ENCODE measurements at regions not wholly inside any gene's neighbourhood (a gene's known extent, or its start where the extent isn't known, plus 50 kb on each side); places are given as distances from the start of the nearest gene placed in this dataset.
"Not testable (repeated sequence)": the region's sequence is repeated elsewhere in the genome, so short reads cannot be mapped to it uniquely, and the experiment has no call there.

DNA sequence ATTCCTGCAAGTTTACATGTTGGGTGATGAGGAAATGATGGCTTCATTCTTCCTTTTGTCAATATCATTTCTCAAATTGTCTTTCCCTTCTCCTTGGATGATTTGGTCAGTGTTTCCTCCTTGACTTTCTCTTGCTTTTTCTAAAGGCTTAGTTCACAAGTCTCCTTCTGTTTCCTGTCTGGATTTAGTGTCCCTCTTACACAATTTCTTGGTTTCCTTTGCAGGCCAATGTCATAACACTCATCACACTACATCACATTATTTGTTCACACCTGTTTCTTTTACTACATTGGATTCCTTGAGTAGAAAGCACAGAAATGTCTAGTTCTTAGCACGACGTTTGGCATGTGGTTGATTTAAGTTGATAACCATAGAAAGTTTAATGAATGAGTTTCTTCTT is 490.7 kb downstream of the TDRD3 start:
- no peak for FAIRE-seq

DNA sequence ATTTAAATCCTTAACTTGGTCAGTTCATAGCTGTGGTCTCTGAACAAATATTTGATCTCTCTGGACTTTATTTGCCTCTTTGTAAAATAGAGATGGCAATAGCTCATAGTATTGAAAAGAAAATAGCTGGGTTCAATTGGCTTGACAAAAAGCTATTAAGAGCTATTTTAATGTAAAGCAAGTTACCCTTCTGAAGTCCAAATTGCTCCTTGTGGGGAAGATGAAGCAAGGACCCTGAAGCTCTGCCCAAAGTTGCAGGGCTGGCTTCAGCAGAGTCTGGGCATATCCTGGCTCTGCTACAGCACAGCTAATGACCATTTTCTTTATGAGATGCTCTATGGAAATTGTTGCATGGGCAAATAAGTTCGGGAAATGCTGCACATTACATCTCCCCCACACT is 484.5 kb downstream of the TDRD3 start:
- no peak for FAIRE-seq

DNA sequence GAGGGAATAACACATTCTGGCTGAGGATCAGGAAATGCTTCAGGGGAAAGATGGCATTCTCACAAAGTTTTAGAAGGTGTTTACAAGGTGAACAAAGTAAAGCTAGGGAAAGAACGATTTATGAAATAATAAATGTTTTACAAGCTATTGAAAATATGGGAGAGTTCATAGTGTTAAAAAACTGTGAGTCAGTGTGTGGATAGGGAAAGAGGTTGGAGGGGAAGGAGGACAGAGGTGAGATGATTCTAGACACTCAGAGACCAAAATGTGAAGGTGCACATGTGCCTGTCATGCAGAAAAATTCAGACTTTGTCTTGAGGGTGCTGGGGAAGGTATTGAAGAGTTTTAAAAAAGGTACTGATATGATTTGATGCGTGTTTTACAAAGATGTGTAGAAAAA is 476.1 kb downstream of the TDRD3 start:
- FAIRE-seq, result no peak

DNA sequence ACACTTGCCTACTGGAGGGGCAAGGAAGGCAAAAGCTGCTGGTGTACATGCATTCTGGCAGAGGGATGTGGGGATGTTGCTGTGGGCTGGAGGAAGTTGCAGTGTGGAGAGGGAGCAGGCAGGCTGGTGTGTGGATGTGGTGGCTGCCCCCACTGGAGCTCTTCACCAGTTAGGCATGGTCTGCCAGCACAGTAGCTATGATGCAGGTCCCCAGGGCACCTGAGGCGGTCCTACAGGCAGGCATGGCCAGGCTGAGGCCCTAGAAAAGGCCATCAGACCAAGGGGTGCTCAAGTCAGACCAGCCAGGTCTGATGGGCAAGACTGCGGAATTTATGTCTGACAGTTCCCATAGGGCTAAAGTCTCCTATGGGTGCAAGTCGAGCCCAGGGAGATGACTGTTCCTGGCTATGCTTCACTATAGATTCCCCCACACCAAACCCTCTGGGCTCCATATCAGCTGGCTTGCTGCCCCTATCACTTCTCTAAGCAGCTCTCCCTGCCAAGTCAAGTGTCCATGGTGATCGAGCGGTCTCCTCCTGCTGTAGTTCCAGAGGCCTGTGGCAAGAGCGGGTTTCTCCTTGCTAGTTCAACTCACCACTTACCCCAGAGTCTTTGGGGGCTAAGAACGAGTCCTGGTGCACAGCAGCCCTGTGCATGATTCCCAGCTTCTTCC is 473.1 kb downstream of the TDRD3 start:
- FAIRE-seq, result no peak

DNA sequence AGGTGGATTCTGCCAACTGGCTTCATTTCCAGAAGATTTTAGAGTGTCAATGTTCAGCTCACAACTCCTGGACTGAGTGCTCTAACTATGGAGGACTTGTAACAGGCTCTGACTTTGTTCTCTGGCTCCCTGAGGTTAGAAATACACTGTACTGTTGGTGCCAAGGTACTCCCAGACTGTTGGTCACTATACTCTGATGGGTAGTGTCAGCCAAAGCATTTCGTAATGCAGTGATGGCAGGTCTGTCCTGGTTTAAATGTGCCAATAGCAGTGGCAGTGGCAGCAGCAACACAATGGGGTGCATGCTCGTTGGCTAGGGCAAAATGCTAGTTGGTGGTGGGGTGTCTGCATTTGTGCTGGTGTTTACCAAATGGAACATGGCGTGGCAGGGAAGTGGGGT is 472.2 kb downstream of the TDRD3 start:
- no peak for FAIRE-seq

DNA sequence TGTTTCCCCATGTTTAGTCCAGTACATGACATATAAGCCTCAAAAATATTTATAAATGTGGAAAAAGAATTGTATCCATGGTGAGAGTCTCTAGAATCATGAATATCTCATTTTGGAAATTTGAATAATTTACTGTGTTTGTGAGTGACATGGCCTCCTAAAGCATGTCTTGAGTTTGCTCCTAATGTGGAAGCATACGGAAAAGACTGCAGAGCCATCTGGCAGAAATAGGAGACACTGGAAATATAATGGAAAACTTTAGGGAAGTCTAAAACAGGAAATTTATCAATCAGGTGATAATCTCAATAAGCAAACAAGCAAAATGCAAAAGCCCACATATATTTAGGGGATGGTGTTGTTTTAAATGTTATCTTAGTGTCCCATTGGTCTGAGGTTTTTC is 465.0 kb downstream of the TDRD3 start:
- no peak for FAIRE-seq

DNA sequence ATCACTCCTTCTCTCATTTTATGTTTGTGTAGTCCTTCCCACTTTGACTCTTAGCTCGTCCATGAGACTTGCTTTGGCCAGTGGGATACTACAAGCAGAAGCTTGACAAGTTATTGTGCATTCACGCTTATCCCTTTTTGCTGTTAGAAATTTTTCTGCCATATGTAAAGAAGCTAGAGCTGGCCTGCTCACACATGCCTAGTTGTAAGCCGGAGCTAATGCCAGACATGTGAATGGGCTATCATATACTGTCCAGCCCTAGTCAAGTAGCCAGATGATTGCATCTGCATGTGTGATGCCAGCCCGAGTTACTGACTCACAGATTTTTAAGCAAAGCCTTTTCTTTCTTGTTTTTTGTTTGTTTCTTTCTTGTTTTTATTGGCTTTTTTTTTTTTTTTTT is 460.7 kb downstream of the TDRD3 start:
- no peak for FAIRE-seq

DNA sequence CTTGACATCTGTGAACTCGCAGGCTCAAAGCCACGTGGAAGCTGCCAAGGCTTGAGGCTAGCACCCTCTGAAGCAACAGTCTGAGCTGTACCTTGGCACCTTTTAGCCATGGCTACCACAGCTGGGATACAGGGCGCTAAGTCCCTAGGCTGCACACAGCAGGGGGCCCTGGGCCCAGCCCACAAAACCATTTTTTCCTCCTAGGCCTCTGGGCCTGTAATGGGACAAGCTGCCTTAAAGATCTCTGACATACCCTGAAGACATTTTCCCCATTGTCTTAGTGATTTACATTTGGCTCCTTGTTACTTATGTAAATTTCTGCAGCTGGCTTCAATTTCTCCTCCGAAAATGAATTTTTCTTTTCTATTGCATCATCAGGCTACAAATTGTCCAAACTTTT is 455.9 kb downstream of the TDRD3 start:
- FAIRE-seq, result no peak

DNA sequence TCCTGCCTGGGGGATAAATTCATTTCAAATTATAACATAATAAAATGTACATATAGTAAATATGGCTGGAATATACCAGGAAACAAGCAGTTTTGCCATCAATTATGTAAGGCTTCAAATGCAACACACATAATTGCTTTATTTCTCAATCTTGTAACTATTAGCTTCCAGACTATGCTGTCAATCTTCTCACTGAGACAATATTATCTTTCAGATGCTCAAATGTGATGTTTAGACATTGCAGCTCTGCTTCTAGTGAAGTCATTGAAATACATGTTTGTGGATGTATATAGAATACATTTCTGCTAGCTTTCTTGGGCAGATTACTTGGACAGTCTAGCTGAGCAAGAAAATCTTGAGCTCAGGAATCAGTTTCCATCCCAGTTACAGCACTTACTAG is 454.4 kb downstream of the TDRD3 start:
- no peak for FAIRE-seq

DNA sequence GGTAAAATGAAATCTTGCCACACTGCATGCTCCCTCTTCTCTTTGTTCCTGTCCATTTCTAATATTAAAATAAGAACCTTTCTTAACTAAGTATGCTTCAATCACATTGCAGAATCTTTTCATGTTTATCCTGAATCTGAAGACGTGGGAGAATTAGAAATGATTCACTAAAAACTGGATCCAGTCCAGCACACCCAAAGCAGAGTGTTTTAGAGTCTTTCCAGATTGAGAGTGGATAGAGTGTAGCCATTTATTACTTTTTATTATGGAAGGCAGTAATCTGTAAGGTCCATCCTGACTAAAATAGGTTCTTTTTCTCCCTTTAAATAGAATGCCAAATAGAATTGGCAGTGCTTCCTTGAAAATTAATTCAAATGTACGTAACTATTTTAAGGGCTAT is 453.5 kb downstream of the TDRD3 start:
- FAIRE-seq, result no peak

DNA sequence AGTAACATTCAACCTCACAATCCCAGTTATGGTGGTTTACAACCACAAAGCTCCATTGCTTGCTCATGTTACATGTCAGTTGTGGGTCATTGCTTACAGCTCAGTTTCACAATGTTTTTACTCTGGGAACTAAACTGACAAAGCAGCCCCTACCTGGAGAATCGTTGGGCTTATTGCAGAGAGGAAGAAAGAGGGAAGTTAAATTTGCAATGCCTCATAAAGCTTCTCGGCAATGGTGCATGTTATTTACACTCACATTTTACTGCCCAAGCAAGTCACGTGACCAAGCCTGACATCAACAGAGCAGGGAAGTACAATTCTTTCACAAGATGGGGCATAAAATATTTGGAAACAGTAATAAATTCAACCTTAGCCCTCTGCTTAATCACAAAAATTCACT is 441.6 kb downstream of the TDRD3 start:
- no peak for FAIRE-seq

DNA sequence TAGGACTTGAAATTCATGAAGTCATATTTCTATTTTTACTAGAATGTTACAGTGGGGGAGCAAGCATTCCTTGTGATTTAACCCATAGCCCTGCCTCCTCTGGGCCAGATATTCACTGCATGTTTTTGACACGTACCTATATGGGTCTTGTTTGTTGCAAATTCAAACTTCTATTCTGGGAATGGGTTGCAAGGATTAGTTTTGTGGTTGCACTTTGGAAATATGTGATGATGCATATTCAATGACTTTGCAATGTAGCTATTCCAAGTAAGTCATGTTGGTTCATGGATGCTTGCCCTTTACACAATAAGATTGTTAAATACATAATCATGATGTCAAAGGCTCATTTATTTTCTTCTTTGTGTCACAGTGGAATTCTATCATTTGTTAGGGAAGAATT is 440.8 kb downstream of the TDRD3 start:
- no peak for FAIRE-seq

DNA sequence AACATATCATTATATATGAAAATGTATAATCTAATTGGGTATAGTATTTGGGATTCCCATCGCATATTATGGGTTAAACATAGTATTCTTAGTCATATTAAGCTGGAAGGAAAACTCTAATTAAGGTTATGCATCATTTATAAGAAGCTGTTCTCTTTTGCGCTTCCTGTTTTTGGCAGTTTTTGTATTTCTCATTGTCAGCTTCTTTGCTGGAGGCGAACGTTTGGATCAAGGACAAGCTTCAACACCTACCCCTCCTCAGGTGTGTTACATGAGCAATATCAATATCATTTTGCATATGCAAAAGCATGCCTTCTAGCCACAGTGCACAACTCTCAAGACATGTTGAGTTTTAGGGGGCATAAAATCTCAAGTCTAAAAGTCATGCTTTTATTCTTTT is 439.8 kb downstream of the TDRD3 start:
- no peak for FAIRE-seq

DNA sequence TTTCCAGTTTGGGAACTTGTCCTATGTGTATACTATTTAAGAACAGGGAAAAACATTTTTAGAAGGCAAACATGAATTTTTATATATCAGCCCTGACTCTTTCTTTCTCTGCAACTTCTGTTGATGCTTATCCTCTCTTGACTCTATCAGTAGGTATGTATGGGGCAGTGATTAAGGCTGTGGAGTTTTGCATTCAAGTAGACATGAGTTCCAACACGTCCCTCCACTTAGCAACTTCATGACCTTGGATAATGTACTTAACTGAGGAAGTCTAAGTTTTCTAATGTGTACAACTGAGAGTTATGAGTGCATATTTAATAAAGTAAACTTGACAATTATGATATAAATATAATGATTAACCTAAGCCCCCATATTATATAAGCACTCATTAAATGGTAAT is 414.6 kb downstream of the TDRD3 start:
- FAIRE-seq, result no peak

DNA sequence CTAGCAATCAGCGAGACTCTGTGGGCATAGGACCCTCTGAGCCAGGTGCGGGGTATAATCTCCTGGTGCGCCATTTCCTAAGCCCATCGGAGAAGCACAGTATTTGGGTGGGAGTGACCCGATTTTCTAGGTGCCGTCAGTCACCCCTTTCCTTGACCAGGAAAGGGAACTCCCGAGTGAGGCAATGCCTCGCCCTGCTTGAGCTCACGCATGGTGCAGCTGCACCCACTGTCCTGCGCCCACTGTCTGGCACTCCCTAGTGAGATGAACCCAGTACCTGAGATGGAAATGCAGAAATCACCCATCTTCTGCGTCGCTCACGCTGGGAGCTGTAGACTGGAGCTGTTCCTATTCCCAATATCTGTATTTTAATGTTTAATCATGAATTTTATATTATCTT is 408.6 kb downstream of the TDRD3 start:
- not testable (repeated sequence) for FAIRE-seq

DNA sequence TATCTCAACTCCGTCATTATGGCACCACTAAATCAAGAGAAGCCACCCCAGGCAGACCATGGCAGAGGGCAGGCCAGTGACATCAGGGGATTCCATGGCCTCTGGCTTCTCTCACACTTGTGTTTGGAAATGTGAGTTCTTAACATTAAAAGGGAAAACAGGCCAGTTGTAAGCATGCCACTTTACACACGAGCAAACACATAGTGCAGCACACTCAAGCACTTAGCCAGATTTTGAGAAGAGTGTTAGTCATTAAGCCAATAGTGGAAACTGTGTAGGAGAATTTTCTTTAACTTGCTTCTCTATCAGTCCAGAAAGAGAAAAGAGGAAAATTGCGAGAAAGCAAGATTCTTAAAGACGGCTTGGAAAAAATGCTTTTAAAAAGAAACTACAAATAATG is 401.5 kb downstream of the TDRD3 start:
- FAIRE-seq, result no peak

DNA sequence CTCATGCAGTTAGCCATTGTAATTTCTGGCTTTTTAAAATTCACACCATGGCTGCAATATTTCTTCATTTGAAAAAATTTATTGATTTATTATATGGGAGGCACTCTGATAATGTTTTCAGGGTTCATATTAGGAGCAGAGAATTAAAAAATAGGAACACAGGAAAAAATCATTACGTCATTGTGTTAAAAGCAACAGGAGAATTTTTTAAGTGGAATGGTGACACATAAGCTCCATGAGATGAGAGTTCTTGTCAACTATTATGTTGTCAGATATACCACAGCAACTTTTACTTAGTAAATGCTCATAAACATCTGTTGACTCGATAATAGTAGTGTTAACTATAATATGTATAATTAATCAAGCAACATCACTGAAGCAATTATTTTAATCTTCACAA is 400.1 kb downstream of the TDRD3 start:
- FAIRE-seq, result no peak

DNA sequence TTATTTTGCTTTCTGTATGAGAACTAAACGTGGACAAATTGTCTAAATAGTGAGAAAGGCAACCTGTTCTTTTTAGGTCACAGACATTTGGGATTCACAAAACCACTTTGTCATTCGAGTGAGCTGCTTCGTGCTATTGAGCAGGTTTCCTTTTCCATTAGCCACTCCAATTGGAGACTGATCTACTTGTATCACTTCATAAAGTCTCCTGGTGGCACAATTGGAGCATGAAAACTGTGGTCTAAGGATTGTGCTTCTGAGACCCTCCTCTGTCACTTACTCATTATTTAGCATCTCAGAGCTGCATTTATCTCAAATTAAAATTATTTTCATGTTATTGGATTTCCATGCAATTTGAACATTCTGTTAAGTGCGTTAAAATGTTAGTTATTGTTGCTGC is 397.7 kb downstream of the TDRD3 start:
- no peak for FAIRE-seq

DNA sequence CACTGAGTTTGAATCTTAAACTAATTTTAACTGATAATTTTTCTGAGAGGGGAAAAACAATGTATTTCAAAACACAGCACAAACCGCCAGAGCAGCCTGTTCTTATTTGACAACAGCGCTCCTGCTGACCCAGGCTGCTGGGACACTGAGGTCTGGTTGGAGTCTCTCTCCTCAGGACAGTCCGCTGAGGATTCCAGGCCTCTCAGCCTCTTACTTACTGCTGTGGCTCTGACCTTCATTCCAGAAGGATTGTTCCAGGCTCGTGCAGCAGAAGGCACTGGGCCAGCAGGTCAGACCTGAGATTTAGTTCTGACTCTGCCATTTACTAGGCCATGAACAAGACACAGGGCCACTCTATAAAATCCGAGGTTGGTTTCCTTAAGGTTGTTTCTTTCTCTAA is 393.6 kb downstream of the TDRD3 start:
- FAIRE-seq, result no peak

DNA sequence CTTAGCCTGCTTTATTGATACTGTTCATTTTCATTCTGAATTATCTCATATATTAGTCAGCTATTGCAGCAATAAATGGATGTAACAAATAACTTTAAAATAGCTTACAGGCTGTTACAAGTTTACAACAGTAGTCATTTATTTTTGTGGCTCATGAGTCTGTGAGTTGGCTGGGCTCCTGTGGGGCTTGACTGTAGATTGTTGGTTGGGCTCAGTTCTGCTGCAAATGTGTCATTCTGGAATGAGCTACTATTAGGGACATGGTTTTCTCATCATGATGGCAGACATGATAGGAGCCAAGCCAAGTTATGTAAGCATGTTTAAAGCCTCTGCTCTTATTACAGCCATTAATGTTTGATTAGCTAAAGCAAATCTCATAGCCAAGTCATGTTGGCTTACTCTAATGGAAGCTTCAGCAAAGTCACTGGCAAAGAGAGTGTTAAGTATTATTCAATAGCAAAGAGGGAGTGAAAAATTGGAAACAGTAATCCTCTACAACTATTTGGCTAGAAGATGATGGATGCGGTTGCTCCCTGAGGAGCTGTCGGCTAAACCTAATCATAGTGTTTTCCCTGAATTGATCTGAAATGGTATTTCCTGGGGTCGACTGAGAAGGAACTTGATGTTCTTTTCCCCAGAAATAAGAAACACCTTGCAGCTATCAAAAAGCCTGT is 391.3 kb downstream of the TDRD3 start:
- FAIRE-seq, result no peak

DNA sequence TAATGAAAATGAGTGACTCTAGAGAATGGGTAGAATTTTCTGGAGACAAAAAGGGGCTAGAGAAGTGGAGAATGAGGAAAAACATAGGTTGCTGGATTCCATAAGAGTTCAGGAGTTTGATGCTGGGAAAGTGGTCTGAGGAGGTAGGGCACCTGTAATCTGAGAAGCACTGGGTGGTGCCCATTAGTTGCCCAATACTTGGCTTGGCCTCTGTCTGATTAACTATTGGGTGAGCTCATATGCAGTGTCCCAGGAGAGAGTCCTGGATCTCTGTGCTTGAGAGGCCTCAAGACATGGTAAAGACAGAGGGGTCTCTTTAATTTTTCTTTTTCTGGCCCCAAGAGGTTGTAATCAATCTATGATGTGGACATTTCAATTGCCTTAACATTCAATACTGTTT is 390.1 kb downstream of the TDRD3 start:
- no peak for FAIRE-seq

DNA sequence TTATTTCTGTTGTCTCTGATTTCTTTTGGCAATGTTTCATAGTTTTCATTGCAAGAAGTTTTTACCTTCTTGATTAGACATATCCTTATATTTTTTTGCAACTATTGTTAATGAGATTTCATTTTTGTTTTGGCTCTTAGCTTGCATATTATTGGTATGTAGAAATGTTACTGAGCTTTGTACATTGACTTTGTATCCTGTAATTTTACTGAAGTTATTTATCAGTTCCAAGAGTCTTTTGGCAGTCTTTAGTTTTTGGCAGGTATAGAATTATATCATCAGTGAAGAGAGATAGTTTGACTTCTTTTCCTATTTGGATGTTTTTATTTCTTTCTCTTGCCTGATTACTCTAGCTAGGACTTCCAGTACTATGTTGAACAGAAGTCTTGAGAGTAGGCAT is 375.7 kb downstream of the TDRD3 start:
- FAIRE-seq, result no peak

DNA sequence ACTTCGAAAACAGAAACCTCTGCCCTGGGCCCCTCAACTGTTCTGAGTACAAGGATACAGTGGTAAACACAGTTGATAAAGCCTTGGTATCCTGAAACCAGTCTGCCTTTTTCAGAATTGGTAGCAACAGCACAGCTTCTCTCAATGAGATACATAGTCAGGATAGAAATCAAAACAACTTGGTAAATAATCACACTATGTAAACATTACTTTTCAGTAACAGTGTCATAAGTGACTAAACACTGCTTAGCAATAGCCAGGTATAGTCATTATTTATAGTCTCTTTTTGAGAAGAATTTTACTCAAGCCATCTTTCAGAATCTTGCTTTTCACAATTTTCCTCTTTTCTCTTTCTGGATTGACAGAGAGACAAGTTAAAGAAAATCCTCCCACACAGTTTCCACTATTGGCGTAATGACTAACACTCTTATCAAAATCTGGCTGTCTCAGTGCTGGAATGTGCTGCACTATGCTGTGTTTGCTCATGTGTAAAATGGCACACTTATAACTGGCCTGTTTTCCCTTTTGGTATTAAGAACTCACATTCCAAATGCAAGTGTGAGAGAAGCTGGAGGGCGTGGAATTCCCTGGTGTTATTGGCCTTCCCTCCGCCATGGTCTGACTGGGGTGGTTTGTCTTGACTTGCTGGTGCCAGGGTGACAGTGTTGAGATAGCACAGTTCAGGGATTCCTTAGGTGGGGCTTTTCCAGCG is 368.8 kb downstream of the TDRD3 start:
- FAIRE-seq, result no peak

DNA sequence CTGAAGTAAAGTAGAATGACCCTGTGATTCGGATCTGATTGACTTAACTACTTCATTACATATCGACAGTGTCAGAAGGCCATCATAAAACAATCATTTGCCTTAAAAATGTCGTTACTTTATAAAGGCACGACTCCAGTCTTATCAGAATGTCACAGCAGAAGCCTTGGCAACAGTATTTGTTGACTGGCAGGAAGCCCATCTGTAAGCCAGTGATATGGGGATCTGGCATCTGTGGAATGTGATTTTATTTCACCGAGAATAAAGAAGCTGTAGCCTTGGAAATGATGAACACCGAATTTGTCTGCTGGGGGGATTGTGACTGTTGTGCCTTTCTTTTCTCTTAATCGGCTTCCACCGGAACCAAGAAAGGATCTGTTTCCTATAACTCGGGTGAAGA is 362.5 kb downstream of the TDRD3 start:
- no peak for FAIRE-seq

DNA sequence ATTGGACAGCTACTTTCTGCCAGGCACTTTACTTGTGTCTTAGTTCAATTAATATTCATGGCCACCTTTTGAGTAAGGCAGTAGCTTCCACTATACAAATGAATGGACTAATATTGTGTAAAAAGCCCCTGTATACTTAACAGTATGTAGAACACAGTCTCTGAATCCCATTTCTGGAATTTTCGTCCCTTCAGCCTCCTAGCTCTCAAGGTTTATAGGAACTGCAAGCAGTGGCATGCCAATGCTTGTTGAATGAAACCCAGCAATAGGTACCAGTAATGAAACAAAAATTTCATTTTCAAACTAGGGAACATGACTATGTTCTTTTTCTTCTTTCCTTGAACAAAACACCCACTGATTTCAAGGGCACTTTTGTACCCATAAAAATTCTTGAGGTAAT is 361.6 kb downstream of the TDRD3 start:
- no peak for FAIRE-seq
